Osteoblast (primary cell): ENCODE measurements at regions not wholly inside any gene's neighbourhood (a gene's known extent, or its start where the extent isn't known, plus 50 kb on each side); places are given as distances from the start of the nearest gene placed in this dataset.

Experiments
- DNase-seq: peaks from one replicate; pipeline ENCODE4 v3.0.0; 2011; ENCODE audit warnings: low spot score, mixed read lengths; ENCODE audit not compliant: insufficient read length; ENCODE audit errors: missing footprints
- H2AFZ ChIP-seq: 2 replicates; pipeline ENCODE4 v1.6.0; 2011; ENCODE audit warnings: mild to moderate bottlenecking, low read length
- H3K27ac ChIP-seq: 2 replicates; pipeline ENCODE4 v1.5.1; 2011; ENCODE audit warnings: mild to moderate bottlenecking, low read depth, low read length, moderate library complexity
- H3K27me3 ChIP-seq: 2 replicates; pipeline ENCODE4 v1.6.0; 2012; ENCODE audit warnings: mild to moderate bottlenecking, control low read depth, inconsistent platforms, low read length, moderate library complexity; ENCODE audit not compliant: insufficient read depth
- H3K36me3 ChIP-seq: 2 replicates; pipeline ENCODE4 v1.5.1; 2011; ENCODE audit warnings: mild to moderate bottlenecking, low read length, control low read depth, moderate library complexity; ENCODE audit not compliant: insufficient read depth
- H3K4me1 ChIP-seq: 2 replicates; pipeline ENCODE4 v1.5.1; 2011; ENCODE audit warnings: mild to moderate bottlenecking, low read length, control low read depth, moderate library complexity; ENCODE audit not compliant: insufficient read depth
- H3K4me2 ChIP-seq: 2 replicates; pipeline ENCODE4 v1.6.0; 2011; ENCODE audit warnings: mild to moderate bottlenecking, low read length; ENCODE audit not compliant: insufficient read depth
- H3K4me3 ChIP-seq: fragments of 200-600 bp; sonication (generic); 3 replicates; pipeline ENCODE4 v1.5.1; 2012; ENCODE audit warnings: mild to moderate bottlenecking, low read length, inconsistent platforms; ENCODE audit not compliant: insufficient read depth
- H3K79me2 ChIP-seq: 2 replicates; pipeline ENCODE4 v1.6.0; 2012; ENCODE audit warnings: mild to moderate bottlenecking, low read length, control low read depth, inconsistent platforms; ENCODE audit not compliant: insufficient read depth
- H3K9me3 ChIP-seq: 2 replicates; pipeline ENCODE4 v1.5.1; 2011; ENCODE audit warnings: low read depth, low read length, control low read depth
- H4K20me1 ChIP-seq: 2 replicates; pipeline ENCODE4 v1.6.0; 2012; ENCODE audit warnings: mild to moderate bottlenecking, low read length, control low read depth; ENCODE audit not compliant: insufficient read depth
- CTCF ChIP-seq: IDR thresholded peaks from 2 replicates; pipeline ENCODE4 v1.5.1; 2011; ENCODE audit warnings: mild to moderate bottlenecking, low read depth, low read length, moderate library complexity; ENCODE audit errors: extremely low read depth

- no peak overlapping the region for H3K4me3 ChIP-seq
- no peaks in the 10 kb centered on the region for H3K9me3 ChIP-seq
- H3K27ac ChIP-seq, result no peak overlapping the region
- no peak overlapping the region for H3K4me2 ChIP-seq
- peaks cover 26% of the 10 kb centered on the region for H3K4me1 ChIP-seq
- TF ChIP-seq CTCF, result no peak
- no peaks in the 10 kb centered on the region for H3K36me3 ChIP-seq
- no peaks in the 10 kb centered on the region for H4K20me1 ChIP-seq
- H2AFZ ChIP-seq, result no peak overlapping the region
- no peak for DNase-seq
- H3K79me2 ChIP-seq, result peaks cover 4% of the 10 kb centered on the region
- H3K27me3 ChIP-seq, result no peaks in the 10 kb centered on the region
Observed at GRCh38 chr9:21567926-21568325, 85.8 kb upstream of the IFNE start.

GRCh38 chr9:21568484-21568883, 86.4 kb upstream of the IFNE start:
- Histone ChIP-seq H3K4me3 (no peak overlapping the region), H3K36me3 (no peaks in the 10 kb centered on the region), H3K27ac (no peak overlapping the region), H4K20me1 (no peaks in the 10 kb centered on the region), H3K9me3 (no peaks in the 10 kb centered on the region), H2AFZ (no peak overlapping the region), H3K4me1 (peaks cover 25% of the 10 kb centered on the region), H3K27me3 (no peaks in the 10 kb centered on the region), H3K79me2 (peaks cover 4% of the 10 kb centered on the region), H3K4me2 (no peak overlapping the region)
- no peak for TF ChIP-seq CTCF
- no peak for DNase-seq

- no peaks in the 10 kb centered on the region for H3K79me2 ChIP-seq
- no peaks in the 10 kb centered on the region for H3K27me3 ChIP-seq
- H3K4me1 ChIP-seq, result peaks cover 14% of the 10 kb centered on the region
- no peak overlapping the region for H3K4me2 ChIP-seq
- no peaks in the 10 kb centered on the region for H4K20me1 ChIP-seq
- no peak overlapping the region for H3K4me3 ChIP-seq
- TF ChIP-seq CTCF, result no peak
- no peaks in the 10 kb centered on the region for H3K36me3 ChIP-seq
- no peak for DNase-seq
- H2AFZ ChIP-seq, result no peak overlapping the region
- no peaks in the 10 kb centered on the region for H3K9me3 ChIP-seq
- H3K27ac ChIP-seq, result no peak overlapping the region
Observed at GRCh38 chr9:21569721-21570120, 87.6 kb upstream of the IFNE start.

GRCh38 chr9:21570643-21571275, 88.6 kb upstream of the IFNE start:
- Histone ChIP-seq H2AFZ (peak overlapping the region; percentile 40), H4K20me1 (no peaks in the 10 kb centered on the region), H3K9me3 (no peaks in the 10 kb centered on the region), H3K36me3 (no peaks in the 10 kb centered on the region), H3K4me3 (no peak overlapping the region), H3K4me1 (peaks cover 10% of the 10 kb centered on the region), H3K27ac (no peak overlapping the region), H3K27me3 (no peaks in the 10 kb centered on the region), H3K4me2 (no peak overlapping the region), H3K79me2 (peaks cover 3% of the 10 kb centered on the region)
- TF ChIP-seq CTCF, result no peak
- no peak for DNase-seq
